ENCODE measurements at regions not wholly inside any gene's neighbourhood (a gene's known extent, or its start where the extent isn't known, plus 50 kb on each side); places are given as distances from the start of the nearest gene placed in this dataset.

DNA sequence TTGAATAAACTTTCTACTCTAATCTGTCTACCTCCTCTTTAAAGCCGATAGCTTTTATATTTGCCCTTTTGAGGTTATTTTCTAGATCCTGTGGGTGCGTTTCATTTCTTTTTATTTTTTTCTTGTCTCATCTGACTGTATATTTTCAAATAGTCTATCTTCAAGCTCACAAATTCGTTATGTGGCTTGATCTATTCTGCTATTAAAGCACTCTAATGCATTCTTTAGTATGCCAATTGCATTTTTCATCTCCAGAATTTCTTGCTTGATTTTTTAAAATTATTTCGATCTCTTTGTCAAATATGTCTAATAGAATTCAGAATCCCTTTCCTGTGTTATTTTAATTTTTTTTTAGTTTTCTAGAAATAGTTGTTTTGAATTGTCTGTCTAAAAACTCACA is 172.4 kb downstream of the CYLC2 start:
- no peak for TF ChIP-seq CTCF (IDR thresholded peaks at IDR 0.05)
- TF ChIP-seq POLR2A (IDR thresholded peaks at IDR 0.05), result no peak

Data from lower leg skin (tissue), 3 donors.